Upper lobe of right lung (tissue), 1 donor: ENCODE measurements at regions not wholly inside any gene's neighbourhood (a gene's known extent, or its start where the extent isn't known, plus 50 kb on each side); places are given as distances from the start of the nearest gene placed in this dataset.

ENCODE experiments used
- ATAC-seq: fragments of 200-7000 bp; cut with Tn5 transposase; one replicate; pipeline ENCODE4 v1.9.1; 2020; ENCODE audit warnings: mild to moderate bottlenecking, moderate library complexity
- DNase-seq: peaks from one replicate; pipeline ENCODE4 v3.0.0-alpha.2; 2020
- H3K27ac ChIP-seq: fragments of 200-600 bp; one replicate; pipeline ENCODE4 v1.8.0; 2022
- H3K27me3 ChIP-seq: fragments of 200-600 bp; one replicate; pipeline ENCODE4 v1.8.0; 2022; ENCODE audit warnings: mild to moderate bottlenecking
- H3K36me3 ChIP-seq: fragments of 200-600 bp; one replicate; pipeline ENCODE4 v1.8.0; 2022
- H3K4me1 ChIP-seq: fragments of 200-600 bp; one replicate; pipeline ENCODE4 v1.8.0; 2022
- H3K4me3 ChIP-seq: fragments of 200-600 bp; one replicate; pipeline ENCODE4 v1.8.0; 2022; ENCODE audit warnings: mild to moderate bottlenecking
- H3K9me3 ChIP-seq: fragments of 200-600 bp; one replicate; pipeline ENCODE4 v1.8.0; 2022
- intact Hi-C: fragments of 100-400 bp; cut with DNase I; formaldehyde crosslinking; loops from one replicate; pipeline ENCODE4 v1.11.0; 2022
- TF ChIP-seq, protein P1 (sequence below): fragments of 200-600 bp; IDR thresholded peaks from one replicate; pipeline ENCODE4 v1.8.0; 2022; ENCODE audit warnings: antibody characterized with exemption
- donor health status: DM: no; HTN: yes; CAD: no; lungs with severe emphysema.

DNA sequence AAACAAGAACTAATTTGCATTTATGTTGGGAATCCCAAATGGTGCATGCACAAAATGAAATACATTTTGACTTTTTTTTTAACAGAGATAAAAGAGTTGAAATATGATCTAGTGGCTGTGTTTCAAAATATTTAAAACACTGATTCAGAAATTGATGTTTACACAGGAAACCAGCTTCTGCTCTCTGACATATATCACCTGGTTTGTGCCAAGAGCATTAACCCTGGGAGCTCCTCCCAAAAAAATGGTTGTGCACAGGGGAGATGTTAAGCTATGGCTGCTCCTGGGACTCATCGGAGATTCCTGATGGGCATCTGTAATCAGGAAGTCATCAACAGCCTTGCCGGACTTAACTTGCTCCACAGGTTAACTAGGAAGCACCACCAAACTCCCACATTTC is 65.2 kb upstream of the MAL start:
- TF ChIP-seq, protein P1, sequence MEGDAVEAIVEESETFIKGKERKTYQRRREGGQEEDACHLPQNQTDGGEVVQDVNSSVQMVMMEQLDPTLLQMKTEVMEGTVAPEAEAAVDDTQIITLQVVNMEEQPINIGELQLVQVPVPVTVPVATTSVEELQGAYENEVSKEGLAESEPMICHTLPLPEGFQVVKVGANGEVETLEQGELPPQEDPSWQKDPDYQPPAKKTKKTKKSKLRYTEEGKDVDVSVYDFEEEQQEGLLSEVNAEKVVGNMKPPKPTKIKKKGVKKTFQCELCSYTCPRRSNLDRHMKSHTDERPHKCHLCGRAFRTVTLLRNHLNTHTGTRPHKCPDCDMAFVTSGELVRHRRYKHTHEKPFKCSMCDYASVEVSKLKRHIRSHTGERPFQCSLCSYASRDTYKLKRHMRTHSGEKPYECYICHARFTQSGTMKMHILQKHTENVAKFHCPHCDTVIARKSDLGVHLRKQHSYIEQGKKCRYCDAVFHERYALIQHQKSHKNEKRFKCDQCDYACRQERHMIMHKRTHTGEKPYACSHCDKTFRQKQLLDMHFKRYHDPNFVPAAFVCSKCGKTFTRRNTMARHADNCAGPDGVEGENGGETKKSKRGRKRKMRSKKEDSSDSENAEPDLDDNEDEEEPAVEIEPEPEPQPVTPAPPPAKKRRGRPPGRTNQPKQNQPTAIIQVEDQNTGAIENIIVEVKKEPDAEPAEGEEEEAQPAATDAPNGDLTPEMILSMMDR = no peak
- intact Hi-C loops = no loop called here
- H3K4me3 ChIP-seq = no peak overlapping the region
- H3K9me3 ChIP-seq = no peaks in the 10 kb centered on the region
- H3K4me1 ChIP-seq = no peaks in the 10 kb centered on the region
- DNase-seq (no peak), ATAC-seq (no peak)
- no peaks in the 10 kb centered on the region for H3K36me3 ChIP-seq
- peaks cover 26% of the 10 kb centered on the region for H3K27me3 ChIP-seq
- H3K27ac ChIP-seq = no peak overlapping the region

DNA sequence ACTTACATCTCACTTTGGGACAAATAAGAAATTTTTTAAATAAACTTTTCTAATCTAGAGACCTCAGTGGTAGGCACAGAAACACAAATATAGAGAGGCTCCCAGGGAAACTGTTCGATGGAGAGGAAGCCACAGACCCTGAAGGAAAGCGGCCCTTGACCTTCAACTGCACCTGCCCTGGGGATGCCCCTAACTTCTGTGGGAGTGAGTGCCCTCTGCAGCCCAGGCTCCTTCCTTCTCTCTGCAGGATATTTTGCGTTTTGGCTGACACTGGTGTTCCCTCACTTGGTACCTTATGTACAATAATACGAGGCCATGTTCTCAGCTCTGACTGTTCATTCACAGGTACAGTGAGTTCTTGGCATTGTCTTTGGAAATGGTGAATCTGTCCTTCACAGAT is 64.8 kb upstream of the MAL start:
- DNase-seq (no peak), ATAC-seq (no peak)
- H3K4me3 ChIP-seq = no peak overlapping the region
- H3K36me3 ChIP-seq = no peaks in the 10 kb centered on the region
- peaks cover 26% of the 10 kb centered on the region for H3K27me3 ChIP-seq
- no peaks in the 10 kb centered on the region for H3K4me1 ChIP-seq
- intact Hi-C loops = no loop called here
- no peaks in the 10 kb centered on the region for H3K9me3 ChIP-seq
- TF ChIP-seq, protein P1 = no peak
- no peak overlapping the region for H3K27ac ChIP-seq

DNA sequence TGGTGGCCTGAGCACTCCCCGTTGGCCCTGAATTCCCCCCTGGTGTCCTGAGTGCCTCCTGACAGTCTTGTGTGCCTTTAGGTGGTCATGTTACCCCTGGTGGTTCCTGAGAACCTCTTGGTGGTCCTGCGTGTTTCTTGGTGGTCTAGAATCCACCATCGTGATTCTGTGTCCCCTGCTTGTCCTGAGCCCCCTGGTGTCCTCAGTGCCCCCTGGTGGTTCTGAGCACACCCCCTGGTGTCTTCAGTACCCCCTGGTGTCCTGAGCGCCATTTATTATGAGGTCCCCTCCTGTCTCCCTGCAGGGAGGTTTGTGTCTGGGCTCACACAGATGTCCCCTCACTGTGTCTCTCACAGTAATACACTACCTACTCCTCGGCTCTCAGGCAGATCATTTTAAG is 61.3 kb upstream of the MAL start:
- H3K4me3 ChIP-seq = no peak overlapping the region
- H3K9me3 ChIP-seq = no peaks in the 10 kb centered on the region
- DNase-seq (no peak), ATAC-seq (no peak)
- TF ChIP-seq, protein P1 = no peak
- H3K27me3 ChIP-seq = peaks cover 15% of the 10 kb centered on the region
- no peak overlapping the region for H3K27ac ChIP-seq
- no peaks in the 10 kb centered on the region for H3K36me3 ChIP-seq
- H3K4me1 ChIP-seq = no peaks in the 10 kb centered on the region
- intact Hi-C loops = no loop called here

DNA sequence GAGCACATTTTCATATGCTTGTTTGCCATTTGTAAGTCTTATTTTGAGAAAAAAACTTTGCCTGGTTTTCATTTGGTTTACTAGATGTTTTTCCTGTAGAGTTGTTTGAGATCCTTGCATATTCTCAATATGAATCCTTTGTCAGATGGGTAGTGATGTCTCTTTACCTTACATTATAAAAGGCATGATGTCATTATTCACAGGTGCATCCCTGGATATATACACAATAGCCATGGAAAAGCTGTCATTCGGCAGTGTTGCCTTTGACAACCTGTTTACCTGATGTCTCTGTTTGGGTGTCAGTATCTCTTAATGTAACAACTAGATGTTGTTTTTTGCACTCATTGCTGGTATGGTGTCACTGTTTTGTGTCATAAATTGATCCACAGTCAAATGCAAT is 58.8 kb upstream of the MAL start:
- TF ChIP-seq, protein P1 = no peak
- intact Hi-C loops = no loop called here
- DNase-seq = no peak
- Histone ChIP-seq H3K9me3 (no peaks in the 10 kb centered on the region), H3K36me3 (no peaks in the 10 kb centered on the region), H3K4me1 (no peaks in the 10 kb centered on the region), H3K4me3 (no peak overlapping the region), H3K27me3 (peaks cover 27% of the 10 kb centered on the region), H3K27ac (no peak overlapping the region)
- no peak for ATAC-seq

GRCh38 chr2:94970353-94970752 is 55.2 kb upstream of the MAL start:
- no peak for ATAC-seq
- Histone ChIP-seq H3K4me3 (no peak overlapping the region), H3K36me3 (no peaks in the 10 kb centered on the region), H3K27ac (no peak overlapping the region), H3K4me1 (no peaks in the 10 kb centered on the region), H3K9me3 (no peaks in the 10 kb centered on the region), H3K27me3 (peaks cover 22% of the 10 kb centered on the region)
- intact Hi-C loops = no loop called here
- DNase-seq = no peak
- TF ChIP-seq, protein P1 = no peak
